ENCODE measurements at regions not wholly inside any gene's neighbourhood (a gene's known extent, or its start where the extent isn't known, plus 50 kb on each side); places are given as distances from the start of the nearest gene placed in this dataset.

DNA sequence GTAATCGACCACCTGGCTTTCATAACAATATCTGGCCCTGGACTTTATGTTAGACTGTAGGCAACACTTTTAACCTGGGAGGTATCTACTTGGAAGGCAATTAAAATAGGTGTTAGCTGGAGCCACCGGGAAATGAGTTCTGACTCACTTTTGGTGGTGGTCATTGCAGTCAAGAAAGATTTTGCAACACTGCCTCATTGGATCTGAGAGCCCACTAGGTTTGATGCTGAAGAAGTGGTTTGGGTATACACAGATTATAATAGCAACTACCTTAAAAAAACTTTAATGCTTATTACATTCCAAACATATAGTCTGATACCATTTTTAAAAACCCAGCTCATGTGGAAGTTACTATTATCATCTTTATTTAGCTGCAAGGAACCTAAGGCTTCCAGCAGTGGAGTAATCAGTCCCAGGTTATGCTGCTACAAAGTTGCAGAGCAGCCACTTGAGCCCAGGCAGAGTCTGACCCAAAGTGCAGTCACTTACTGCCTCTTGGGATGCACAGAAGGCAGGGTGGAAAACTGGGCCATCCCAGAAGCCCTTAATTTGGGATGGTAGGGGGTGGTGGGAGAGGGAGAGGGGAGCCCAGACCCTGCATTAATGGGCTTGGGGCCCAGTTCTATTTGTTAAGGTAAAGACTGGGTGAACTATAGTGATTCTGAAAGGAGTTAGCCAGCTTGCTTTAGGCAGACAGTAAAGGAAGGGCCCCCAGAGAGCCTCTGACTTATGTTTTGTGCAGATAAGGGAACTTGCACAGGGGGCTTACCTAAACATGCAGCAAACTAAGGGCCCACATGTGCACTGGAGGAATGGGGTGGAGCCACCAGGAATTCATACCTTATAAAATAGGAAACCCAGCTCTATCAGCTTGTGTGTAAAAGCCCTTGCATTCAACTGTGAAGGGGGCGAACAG lies 149.4 kb downstream of the SNX19 start:
- Histone ChIP-seq H2AFZ (ENCODE audit: low read depth, low read length) (no peak overlapping the region), H3K4me2 (ENCODE audit: insufficient read depth, low read length) (no peak overlapping the region), H3K9ac (ENCODE audit: low read depth, low read length) (no peak overlapping the region), H3K4me3 (ENCODE audit: low read depth in 1 of 2, low read length in 2 of 2) (no peak overlapping the region), H3K27ac (ENCODE audit: low read length) (no peak overlapping the region), H3K79me2 (ENCODE audit: insufficient read depth, low read length) (no peaks in the 10 kb centered on the region), H3K36me3 (ENCODE audit: insufficient read depth, low read length) (no peaks in the 10 kb centered on the region), H4K20me1 (ENCODE audit: insufficient read depth, low read length) (no peaks in the 10 kb centered on the region), H3K4me1 (ENCODE audit: insufficient read depth, low read length) (no peaks in the 10 kb centered on the region), H3K9me3 (ENCODE audit: insufficient read depth, low read length, severe bottlenecking) (no peaks in the 10 kb centered on the region), H3K27me3 (ENCODE audit: insufficient read depth, low read length, poor library complexity) (no peaks in the 10 kb centered on the region)
- DNase-seq = no peak
- TF ChIP-seq EZH2 (IDR thresholded peaks at IDR 0.05; ENCODE audit: borderline replicate concordance, low read depth, low read length, severe bottlenecking) = no peak
- no peak for ATAC-seq (ENCODE audit: insufficient read depth, low read depth)

DNA sequence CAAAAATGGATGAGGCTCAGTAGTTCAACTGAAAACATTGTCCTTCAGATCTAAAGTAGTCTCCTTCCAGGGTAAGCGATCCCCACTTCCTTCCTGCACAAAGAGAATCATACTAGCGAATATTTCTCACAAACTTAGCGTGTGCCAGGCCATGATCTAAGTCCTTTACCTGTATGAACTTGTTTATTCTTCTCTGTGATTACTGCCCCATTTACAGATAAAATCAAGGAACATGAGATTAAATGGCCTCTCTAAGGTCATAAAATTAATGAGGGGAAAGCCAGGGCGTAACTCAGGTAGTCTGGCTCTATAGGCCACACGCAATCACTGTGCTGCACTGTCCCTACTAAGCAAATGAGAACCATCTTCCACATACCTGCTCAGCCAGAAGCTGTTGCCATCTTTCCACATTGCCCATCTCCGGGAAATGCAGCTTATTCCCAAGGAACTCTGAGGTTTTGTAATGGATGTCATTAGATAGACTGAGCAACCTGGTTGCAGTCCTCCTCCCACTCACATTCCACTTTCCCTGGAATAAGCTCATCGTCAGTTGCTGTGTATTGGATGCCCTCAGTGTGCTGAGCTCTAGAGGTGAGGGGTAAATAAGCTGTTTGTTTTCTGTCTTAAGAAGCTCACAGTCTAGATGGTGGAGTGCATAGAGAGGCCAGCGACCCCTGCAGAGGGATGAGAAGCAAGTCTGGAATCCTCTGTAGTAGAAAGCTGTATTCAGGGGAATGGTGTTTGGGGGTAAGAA lies 146.3 kb downstream of the SNX19 start:
- no peak for ATAC-seq (ENCODE audit: insufficient read depth, low read depth)
- Histone ChIP-seq H3K4me3 (ENCODE audit: low read depth in 1 of 2, low read length in 2 of 2) (no peak overlapping the region), H3K27ac (ENCODE audit: low read length) (no peak overlapping the region), H3K4me2 (ENCODE audit: insufficient read depth, low read length) (no peak overlapping the region), H3K9ac (ENCODE audit: low read depth, low read length) (no peak overlapping the region), H3K36me3 (ENCODE audit: insufficient read depth, low read length) (no peaks in the 10 kb centered on the region), H3K27me3 (ENCODE audit: insufficient read depth, low read length, poor library complexity) (peaks cover 3% of the 10 kb centered on the region), H2AFZ (ENCODE audit: low read depth, low read length) (no peak overlapping the region), H3K9me3 (ENCODE audit: insufficient read depth, low read length, severe bottlenecking) (no peaks in the 10 kb centered on the region), H3K4me1 (ENCODE audit: insufficient read depth, low read length) (no peaks in the 10 kb centered on the region), H3K79me2 (ENCODE audit: insufficient read depth, low read length) (no peaks in the 10 kb centered on the region), H4K20me1 (ENCODE audit: insufficient read depth, low read length) (no peaks in the 10 kb centered on the region)
- TF ChIP-seq EZH2 (IDR thresholded peaks at IDR 0.05; ENCODE audit: borderline replicate concordance, low read depth, low read length, severe bottlenecking) = no peak
- TF ChIP-seq, protein P1, sequence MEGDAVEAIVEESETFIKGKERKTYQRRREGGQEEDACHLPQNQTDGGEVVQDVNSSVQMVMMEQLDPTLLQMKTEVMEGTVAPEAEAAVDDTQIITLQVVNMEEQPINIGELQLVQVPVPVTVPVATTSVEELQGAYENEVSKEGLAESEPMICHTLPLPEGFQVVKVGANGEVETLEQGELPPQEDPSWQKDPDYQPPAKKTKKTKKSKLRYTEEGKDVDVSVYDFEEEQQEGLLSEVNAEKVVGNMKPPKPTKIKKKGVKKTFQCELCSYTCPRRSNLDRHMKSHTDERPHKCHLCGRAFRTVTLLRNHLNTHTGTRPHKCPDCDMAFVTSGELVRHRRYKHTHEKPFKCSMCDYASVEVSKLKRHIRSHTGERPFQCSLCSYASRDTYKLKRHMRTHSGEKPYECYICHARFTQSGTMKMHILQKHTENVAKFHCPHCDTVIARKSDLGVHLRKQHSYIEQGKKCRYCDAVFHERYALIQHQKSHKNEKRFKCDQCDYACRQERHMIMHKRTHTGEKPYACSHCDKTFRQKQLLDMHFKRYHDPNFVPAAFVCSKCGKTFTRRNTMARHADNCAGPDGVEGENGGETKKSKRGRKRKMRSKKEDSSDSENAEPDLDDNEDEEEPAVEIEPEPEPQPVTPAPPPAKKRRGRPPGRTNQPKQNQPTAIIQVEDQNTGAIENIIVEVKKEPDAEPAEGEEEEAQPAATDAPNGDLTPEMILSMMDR (IDR thresholded peaks at IDR 0.05; ENCODE audit: borderline replicate concordance, extremely low read depth, low read length, poor library complexity, severe bottlenecking) = no peak
- no peak for DNase-seq

DNA sequence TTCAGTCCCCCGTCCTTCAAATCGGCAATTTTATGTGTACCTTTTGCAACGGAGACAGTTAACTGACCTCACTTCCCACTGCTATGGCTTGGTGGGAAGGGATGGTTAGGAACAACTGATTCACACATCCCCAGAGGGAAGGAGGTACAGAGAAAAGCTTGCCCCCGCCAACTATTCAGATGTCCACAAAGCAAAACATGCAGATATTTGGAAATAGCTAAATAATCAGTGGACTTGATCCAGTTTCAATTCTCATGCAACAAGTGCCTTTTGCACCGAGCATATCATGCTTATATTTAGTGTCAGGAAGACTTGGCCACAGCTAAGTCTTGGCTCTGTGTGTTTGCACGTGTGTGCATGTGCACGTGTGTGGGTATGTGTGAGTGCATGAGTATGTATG lies 144.6 kb downstream of the SNX19 start:
- Histone ChIP-seq H3K27me3 (ENCODE audit: insufficient read depth, low read length, poor library complexity) (peaks cover 3% of the 10 kb centered on the region), H3K27ac (ENCODE audit: low read length) (no peak overlapping the region), H3K9me3 (ENCODE audit: insufficient read depth, low read length, severe bottlenecking) (no peaks in the 10 kb centered on the region), H3K4me1 (ENCODE audit: insufficient read depth, low read length) (no peaks in the 10 kb centered on the region), H3K4me2 (ENCODE audit: insufficient read depth, low read length) (no peak overlapping the region), H3K4me3 (ENCODE audit: low read depth in 1 of 2, low read length in 2 of 2) (no peak overlapping the region), H3K36me3 (ENCODE audit: insufficient read depth, low read length) (no peaks in the 10 kb centered on the region), H2AFZ (ENCODE audit: low read depth, low read length) (no peak overlapping the region), H4K20me1 (ENCODE audit: insufficient read depth, low read length) (no peaks in the 10 kb centered on the region), H3K9ac (ENCODE audit: low read depth, low read length) (no peak overlapping the region), H3K79me2 (ENCODE audit: insufficient read depth, low read length) (no peaks in the 10 kb centered on the region)
- TF ChIP-seq, protein P1 (IDR thresholded peaks at IDR 0.05; ENCODE audit: borderline replicate concordance, extremely low read depth, low read length, poor library complexity, severe bottlenecking) = no peak
- TF ChIP-seq EZH2 (IDR thresholded peaks at IDR 0.05; ENCODE audit: borderline replicate concordance, low read depth, low read length, severe bottlenecking) = no peak
- no peak for DNase-seq
- no peak for ATAC-seq (ENCODE audit: insufficient read depth, low read depth)
